ENCODE measurements at regions not wholly inside any gene's neighbourhood (a gene's known extent, or its start where the extent isn't known, plus 50 kb on each side); places are given as distances from the start of the nearest gene placed in this dataset.
"Not testable (repeated sequence)": the region's sequence is repeated elsewhere in the genome, so short reads cannot be mapped to it uniquely, and the experiment has no call there.

GRCh38 chr14:37650356-37651037 lies 55.1 kb downstream of the TTC6 start:
- intact Hi-C loops (cut with micrococcal nuclease), result no loop called here

GRCh38 chr14:37652042-37652441 lies 56.6 kb downstream of the TTC6 start:
- intact Hi-C loops (cut with micrococcal nuclease), result no loop called here

- intact Hi-C loops (cut with micrococcal nuclease), result no loop called here
These were observed 60.0 kb downstream of the TTC6 start for GRCh38 chr14:37655418-37655817.

- intact Hi-C loops (cut with micrococcal nuclease), result no loop called here
These were observed 62.7 kb downstream of the TTC6 start for GRCh38 chr14:37658156-37658555.

GRCh38 chr14:37663498-37663897 lies 68.1 kb downstream of the TTC6 start:
- intact Hi-C loops (cut with micrococcal nuclease), result no loop called here

- intact Hi-C loops (cut with micrococcal nuclease), result no loop called here
These were observed 70.0 kb downstream of the TTC6 start for GRCh38 chr14:37665479-37665878.

- intact Hi-C loops (cut with micrococcal nuclease), result no loop called here
These were observed 70.5 kb downstream of the TTC6 start for GRCh38 chr14:37665951-37666350.

- intact Hi-C loops (cut with micrococcal nuclease), result no loop called here
These were observed 73.2 kb downstream of the TTC6 start for GRCh38 chr14:37668646-37669045.

- intact Hi-C loops (cut with micrococcal nuclease), result no loop called here
These were observed 73.8 kb downstream of the TTC6 start for GRCh38 chr14:37669242-37669641.

GRCh38 chr14:37673439-37673838 lies 78.0 kb downstream of the TTC6 start:
- intact Hi-C loops (cut with micrococcal nuclease), result no loop called here

GRCh38 chr14:37678916-37679315 lies 83.5 kb downstream of the TTC6 start:
- intact Hi-C loops (cut with micrococcal nuclease), result no loop called here

GRCh38 chr14:37681486-37681885 lies 86.1 kb downstream of the TTC6 start:
- intact Hi-C loops (cut with micrococcal nuclease), result no loop called here

GRCh38 chr14:37692680-37693079 lies 97.3 kb downstream of the TTC6 start:
- intact Hi-C loops (cut with micrococcal nuclease), result not testable (repeated sequence)

GRCh38 chr14:37693420-37693819 lies 98.0 kb downstream of the TTC6 start:
- intact Hi-C loops (cut with micrococcal nuclease), result not testable (repeated sequence)

GRCh38 chr14:37695866-37696265 lies 100.4 kb downstream of the TTC6 start:
- intact Hi-C loops (cut with micrococcal nuclease), result no loop called here

GRCh38 chr14:37697489-37698121 lies 102.2 kb downstream of the TTC6 start:
- intact Hi-C loops (cut with micrococcal nuclease), result no loop called here

- intact Hi-C loops (cut with micrococcal nuclease), result no loop called here
These were observed 103.7 kb downstream of the TTC6 start for GRCh38 chr14:37698840-37699777.

GRCh38 chr14:37707716-37708115 lies 112.3 kb downstream of the TTC6 start:
- intact Hi-C loops (cut with micrococcal nuclease), result no loop called here

- intact Hi-C loops (cut with micrococcal nuclease), result no loop called here
These were observed 113.1 kb downstream of the TTC6 start for GRCh38 chr14:37708481-37708880.

- intact Hi-C loops (cut with micrococcal nuclease), result no loop called here
These were observed 114.2 kb downstream of the TTC6 start for GRCh38 chr14:37709419-37710195.

- intact Hi-C loops (cut with micrococcal nuclease), result no loop called here
These were observed 116.0 kb downstream of the TTC6 start for GRCh38 chr14:37711356-37711830.
